Epithelial cell of proximal tubule (primary cell): ENCODE measurements at regions not wholly inside any gene's neighbourhood (a gene's known extent, or its start where the extent isn't known, plus 50 kb on each side); places are given as distances from the start of the nearest gene placed in this dataset.

Source experiments
- DNase-seq: peaks from one replicate; pipeline ENCODE4 v3.0.0-alpha.2; 2011; ENCODE audit warnings: low read depth
- H3K4me3 ChIP-seq: 2 replicates; pipeline ENCODE4 v1.5.1; 2011; ENCODE audit warnings: low read depth, mild to moderate bottlenecking, low read length
- CTCF ChIP-seq: conservative IDR thresholded peaks from 2 replicates; pipeline ENCODE4 v1.5.1; 2012; ENCODE audit warnings: low read depth, mild to moderate bottlenecking, low read length

GRCh38 chr6:142665393-142665792, 279.6 kb downstream of the HIVEP2 start:
- DNase-seq, result no peak
- H3K4me3 ChIP-seq, result no peak overlapping the region
- TF ChIP-seq CTCF, result no peak

GRCh38 chr6:142666599-142667185, 278.3 kb downstream of the HIVEP2 start:
- TF ChIP-seq CTCF, result no peak
- no peak overlapping the region for H3K4me3 ChIP-seq
- DNase-seq, result no peak

- no peak overlapping the region for H3K4me3 ChIP-seq
- no peak for TF ChIP-seq CTCF
- no peak for DNase-seq
Measured at GRCh38 chr6:142669471-142670351, 275.3 kb downstream of the HIVEP2 start.

GRCh38 chr6:142671791-142672190, 273.2 kb downstream of the HIVEP2 start:
- TF ChIP-seq CTCF, result no peak

GRCh38 chr6:142675517-142675916, 269.5 kb downstream of the HIVEP2 start:
- no peak for DNase-seq
- no peak for TF ChIP-seq CTCF
- H3K4me3 ChIP-seq, result no peak overlapping the region

More at GRCh38 chr6:142671791-142672190, 273.2 kb downstream of the HIVEP2 start:
- H3K4me3 ChIP-seq, result no peak overlapping the region
- no peak for DNase-seq

- H3K4me3 ChIP-seq, result no peak overlapping the region
- no peak for DNase-seq
- no peak for TF ChIP-seq CTCF
Measured at GRCh38 chr6:142676027-142676443, 268.9 kb downstream of the HIVEP2 start.

- no peak for DNase-seq
- no peak overlapping the region for H3K4me3 ChIP-seq
- TF ChIP-seq CTCF, result no peak
Measured at GRCh38 chr6:142676647-142677192, 268.3 kb downstream of the HIVEP2 start.
